Activated CD4-positive, CD25-positive, alpha-beta regulatory T cell treated with anti-CD3 and anti-CD28 coated beads, Interleukin-2, amount 50 U/mL, for 72 hours (primary cell): ENCODE measurements at regions not wholly inside any gene's neighbourhood (a gene's known extent, or its start where the extent isn't known, plus 50 kb on each side); places are given as distances from the start of the nearest gene placed in this dataset.

ENCODE experiments used
- DNase-seq: peaks from one replicate; pipeline ENCODE4 v3.0.0; 2021

- DNase-seq, result no peak
Observed at GRCh38 chr4:26144526-26145155, 176.2 kb upstream of the RBPJ start.

GRCh38 chr4:26145212-26145611 lies 175.6 kb upstream of the RBPJ start:
- DNase-seq, result no peak

- no peak for DNase-seq
Observed at GRCh38 chr4:26148927-26149326, 171.9 kb upstream of the RBPJ start.

- no peak for DNase-seq
Observed at GRCh38 chr4:26150948-26151347, 169.9 kb upstream of the RBPJ start.

- DNase-seq, result no peak
Observed at GRCh38 chr4:26151615-26152014, 169.2 kb upstream of the RBPJ start.

- no peak for DNase-seq
Observed at GRCh38 chr4:26152056-26152455, 168.8 kb upstream of the RBPJ start.

GRCh38 chr4:26157541-26157940 lies 163.3 kb upstream of the RBPJ start:
- no peak for DNase-seq

- DNase-seq, result no peak
Observed at GRCh38 chr4:26160591-26160990, 160.2 kb upstream of the RBPJ start.

GRCh38 chr4:26161030-26161824 lies 159.6 kb upstream of the RBPJ start:
- DNase-seq, result no peak

- DNase-seq, result no peak
Observed at GRCh38 chr4:26162101-26162500, 158.7 kb upstream of the RBPJ start.

GRCh38 chr4:26163425-26164362 lies 157.1 kb upstream of the RBPJ start:
- no peak for DNase-seq

GRCh38 chr4:26171501-26171900 lies 149.3 kb upstream of the RBPJ start:
- no peak for DNase-seq

GRCh38 chr4:26171941-26172340 lies 148.9 kb upstream of the RBPJ start:
- DNase-seq, result no peak

GRCh38 chr4:26173619-26174018 lies 147.2 kb upstream of the RBPJ start:
- no peak for DNase-seq

GRCh38 chr4:26174027-26174426 lies 146.8 kb upstream of the RBPJ start:
- DNase-seq, result no peak

- no peak for DNase-seq
Observed at GRCh38 chr4:26175006-26175786, 145.6 kb upstream of the RBPJ start.

GRCh38 chr4:26175905-26176470 lies 144.8 kb upstream of the RBPJ start:
- no peak for DNase-seq

GRCh38 chr4:26176598-26177149 lies 144.1 kb upstream of the RBPJ start:
- no peak for DNase-seq

- no peak for DNase-seq
Observed at GRCh38 chr4:26178854-26179253, 142.0 kb upstream of the RBPJ start.

GRCh38 chr4:26179316-26179760 lies 141.5 kb upstream of the RBPJ start:
- no peak for DNase-seq

GRCh38 chr4:26181616-26182015 lies 139.2 kb upstream of the RBPJ start:
- DNase-seq, result no peak

GRCh38 chr4:26183017-26183416 lies 137.8 kb upstream of the RBPJ start:
- DNase-seq, result no peak
